Endothelial cell of umbilical vein (primary cell): ENCODE measurements at regions not wholly inside any gene's neighbourhood (a gene's known extent, or its start where the extent isn't known, plus 50 kb on each side); places are given as distances from the start of the nearest gene placed in this dataset.

Experiments used
- BruUV-seq: library from RNA; stranded (reverse); fragments of 400-500 nt; replicated peaks from 2 replicates; lab custom pipeline; 2021; lab: Mats Ljungman, UMichigan
- CTCF ChIA-PET: fragments of 300-600, 350-600 bp; sonication (Branson Sonifier 250); formaldehyde crosslinking; loops from one replicate; lab custom pipeline; 2021; ENCODE audit warnings: antibody characterized with exemption, inconsistent platforms; lab: Charles Lee
- POLR2A ChIA-PET: fragments of 300-600, 350-600 bp; sonication (Branson Sonifier 250); formaldehyde crosslinking; loops from one replicate; lab custom pipeline; 2021; ENCODE audit warnings: antibody characterized with exemption, inconsistent platforms; lab: Charles Lee
- DNase-seq: peaks from one replicate; pipeline ENCODE4 v3.0.0-alpha.2; 2011; ENCODE audit warnings: low read depth, low spot score
- FAIRE-seq: peaks from 2 replicates; lab custom pipeline; 2011; peaks lifted over from hg19 to GRCh38; lab: Jason Lieb, UNC
- H2AFZ ChIP-seq: 2 replicates; pipeline ENCODE4 v1.6.0; 2012; ENCODE audit warnings: low read depth, low read length, control low read depth, inconsistent platforms
- H3K27ac ChIP-seq: 2 replicates; pipeline ENCODE4 v1.5.1; 2011; ENCODE audit warnings: low read depth, mild to moderate bottlenecking, control low read depth, low read length, moderate library complexity; ENCODE audit not compliant: insufficient read depth
- H3K27me3 ChIP-seq, 2 experiments: 2 replicates each; pipeline versions ENCODE4 v1.6.0 to v1.6.1; 2011; ENCODE audit warnings: low read length in 2 of 2, mixed read lengths in 1 of 2; ENCODE audit not compliant: control insufficient read depth in 2 of 2, insufficient read depth in 2 of 2
- H3K36me3 ChIP-seq, 2 experiments: 2 replicates in 1 of 2; 3 replicates in 1 of 2; pipeline ENCODE4 v1.5.1; 2011; ENCODE audit warnings: low read length in 2 of 2, mild to moderate bottlenecking in 1 of 2, moderate library complexity in 1 of 2; ENCODE audit not compliant: control insufficient read depth in 2 of 2, insufficient read depth in 2 of 2; ENCODE audit errors: extremely low read depth in 1 of 2
- H3K4me1 ChIP-seq: 3 replicates; pipeline ENCODE4 v1.5.1; 2011; ENCODE audit warnings: mild to moderate bottlenecking, low read length; ENCODE audit not compliant: control insufficient read depth, insufficient read depth; ENCODE audit errors: extremely low read depth
- H3K4me2 ChIP-seq: 2 replicates; pipeline ENCODE4 v1.6.1; 2011; ENCODE audit warnings: low read length, control low read depth, mixed read lengths; ENCODE audit not compliant: insufficient read depth
- H3K4me3 ChIP-seq, 3 experiments: fragments of 200-600 bp in 1 of 3; sonication (generic), shearing (Covaris generic) in 1 of 3; replicated peaks in 1 of 3; 2 replicates each; pipeline ENCODE4 v1.5.1; 2011 to 2016; ENCODE audit warnings: control low read depth in 3 of 3, low read length in 3 of 3, mild to moderate bottlenecking in 2 of 3, inconsistent platforms in 1 of 3, low read depth in 1 of 3, moderate library complexity in 1 of 3; ENCODE audit not compliant: insufficient read depth in 1 of 3
- H3K79me2 ChIP-seq: 2 replicates; pipeline ENCODE4 v1.6.0; 2012; ENCODE audit warnings: low read length, inconsistent platforms; ENCODE audit not compliant: control insufficient read depth, insufficient read depth
- H3K9ac ChIP-seq: replicated peaks from 2 replicates; pipeline ENCODE3; 2011; ENCODE audit warnings: low read length, control low read depth; ENCODE audit not compliant: insufficient read depth; ENCODE audit errors: extremely low read depth
- H3K9me1 ChIP-seq: replicated peaks from 3 replicates; pipeline ENCODE4 v1.6.0; 2011; ENCODE audit warnings: mild to moderate bottlenecking, low read length; ENCODE audit not compliant: control insufficient read depth, insufficient read depth; ENCODE audit errors: extremely low read depth
- H3K9me3 ChIP-seq: replicated peaks from 2 replicates; pipeline ENCODE4 v1.5.1; 2012; ENCODE audit warnings: low read length, inconsistent platforms; ENCODE audit not compliant: control insufficient read depth, insufficient read depth
- H4K20me1 ChIP-seq: replicated peaks from 2 replicates; pipeline ENCODE3; 2011; ENCODE audit warnings: mild to moderate bottlenecking, low read length; ENCODE audit not compliant: control insufficient read depth, insufficient read depth; ENCODE audit errors: extremely low read depth
- EZH2 ChIP-seq: IDR thresholded peaks from 2 replicates; pipeline ENCODE4 v1.6.1; 2012; ENCODE audit warnings: borderline replicate concordance, low read depth, mild to moderate bottlenecking, moderate library complexity, low read length, inconsistent platforms; ENCODE audit not compliant: severe bottlenecking
- FOS ChIP-seq: IDR thresholded peaks from 2 replicates; pipeline ENCODE4 v1.6.1; 2011; ENCODE audit warnings: mild to moderate bottlenecking, low read length, moderate library complexity, borderline replicate concordance; ENCODE audit not compliant: insufficient read depth
- GATA2 ChIP-seq: IDR thresholded peaks from 2 replicates; pipeline ENCODE4 v1.7.0; 2011; ENCODE audit warnings: low read depth, mild to moderate bottlenecking, moderate library complexity, mixed read lengths, low read length; ENCODE audit not compliant: insufficient read length, insufficient read depth
- JUN ChIP-seq: IDR thresholded peaks from 2 replicates; pipeline ENCODE4 v1.6.1; 2011; ENCODE audit warnings: borderline replicate concordance, low read depth; ENCODE audit not compliant: insufficient read length, insufficient read depth
- MYC ChIP-seq: IDR thresholded peaks from one replicate; pipeline ENCODE4 v1.6.1; 2011; ENCODE audit warnings: mild to moderate bottlenecking, low read depth, low read length
- POLR2A ChIP-seq: IDR thresholded peaks from 2 replicates; pipeline ENCODE4 v1.6.1; 2012; ENCODE audit warnings: low read depth, mild to moderate bottlenecking, control low read depth, low read length
- POLR2AphosphoS5 ChIP-seq: IDR thresholded peaks from 2 replicates; pipeline ENCODE4 v1.6.1; 2012; ENCODE audit warnings: low read depth, mild to moderate bottlenecking, control low read depth, low read length, moderate library complexity; ENCODE audit not compliant: insufficient read depth
- dilution Hi-C: fragments of 300-500 bp; cut with MboI; formaldehyde crosslinking; loops from one replicate; pipeline ENCODE4 v1.15.0; 2019; ENCODE audit warnings: low sequenced_read_pairs; ENCODE audit not compliant: extremely low pct_ligation_motif_present
- intact Hi-C: fragments of 100-400 bp; cut with micrococcal nuclease; formaldehyde crosslinking; loops from one replicate; pipeline ENCODE4 v1.10.0; 2022
- TF ChIP-seq, protein P1 (sequence below): IDR thresholded peaks from 2 replicates; pipeline ENCODE4 v1.6.1; 2011; ENCODE audit not compliant: insufficient read depth, insufficient read length
- TF ChIP-seq, protein P2 (sequence below), 2 donors: IDR thresholded peaks; 1 replicate in 1 of 2; 2 replicates in 1 of 2; pipeline ENCODE4 v1.5.1; 2011; ENCODE audit warnings: low read length in 2 of 2, mild to moderate bottlenecking in 2 of 2, moderate library complexity in 2 of 2, control low read depth in 1 of 2, inconsistent platforms in 1 of 2, low read depth in 1 of 2; ENCODE audit not compliant: insufficient read depth in 1 of 2; ENCODE audit errors: extremely low read depth in 1 of 2

DNA sequence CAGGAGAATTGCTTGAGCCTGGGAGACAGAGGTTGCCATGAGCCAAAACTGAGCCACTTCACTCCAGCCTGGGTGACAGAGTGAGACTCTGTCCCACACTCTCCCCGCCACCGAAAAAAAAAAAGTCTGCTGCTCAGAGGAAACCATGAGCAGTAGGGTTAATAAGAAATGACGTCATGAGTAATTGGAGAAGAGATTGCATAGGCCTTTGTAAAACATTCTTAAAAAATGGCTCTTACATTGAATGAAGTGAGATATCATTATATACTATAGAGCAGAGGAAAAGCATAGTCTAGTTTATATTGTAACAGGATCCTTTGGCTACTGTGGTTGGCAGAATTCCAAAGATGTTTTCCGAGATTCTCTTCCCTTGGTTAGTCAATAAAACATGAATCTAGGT, 228.2 kb downstream of the PCDH20 start:
- H3K4me2 ChIP-seq: no peak overlapping the region
- no peaks in the 10 kb centered on the region for H3K36me3 ChIP-seq
- no TSS peak for BruUV-seq
- FAIRE-seq: no peak
- H3K27me3 ChIP-seq: no peaks in the 10 kb centered on the region
- H3K4me3 ChIP-seq: no peak overlapping the region
- H2AFZ ChIP-seq: no peak overlapping the region
- ChIA-PET POLR2A (no interaction called here), CTCF (no interaction called here)
- H3K9me1 ChIP-seq: no peaks in the 10 kb centered on the region
- no peaks in the 10 kb centered on the region for H3K4me1 ChIP-seq
- dilution Hi-C loops (no loop called here), intact Hi-C loops (no loop called here)
- H3K9me3 ChIP-seq: no peaks in the 10 kb centered on the region
- no peak for TF ChIP-seq POLR2A
- TF ChIP-seq, protein P1, sequence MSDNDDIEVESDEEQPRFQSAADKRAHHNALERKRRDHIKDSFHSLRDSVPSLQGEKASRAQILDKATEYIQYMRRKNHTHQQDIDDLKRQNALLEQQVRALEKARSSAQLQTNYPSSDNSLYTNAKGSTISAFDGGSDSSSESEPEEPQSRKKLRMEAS: no peak
- no peak for TF ChIP-seq POLR2AphosphoS5
- TF ChIP-seq JUN: no peak
- TF ChIP-seq EZH2: no peak
- TF ChIP-seq FOS: no peak
- no peak for TF ChIP-seq GATA2
- no peak for TF ChIP-seq MYC
- TF ChIP-seq, protein P2, sequence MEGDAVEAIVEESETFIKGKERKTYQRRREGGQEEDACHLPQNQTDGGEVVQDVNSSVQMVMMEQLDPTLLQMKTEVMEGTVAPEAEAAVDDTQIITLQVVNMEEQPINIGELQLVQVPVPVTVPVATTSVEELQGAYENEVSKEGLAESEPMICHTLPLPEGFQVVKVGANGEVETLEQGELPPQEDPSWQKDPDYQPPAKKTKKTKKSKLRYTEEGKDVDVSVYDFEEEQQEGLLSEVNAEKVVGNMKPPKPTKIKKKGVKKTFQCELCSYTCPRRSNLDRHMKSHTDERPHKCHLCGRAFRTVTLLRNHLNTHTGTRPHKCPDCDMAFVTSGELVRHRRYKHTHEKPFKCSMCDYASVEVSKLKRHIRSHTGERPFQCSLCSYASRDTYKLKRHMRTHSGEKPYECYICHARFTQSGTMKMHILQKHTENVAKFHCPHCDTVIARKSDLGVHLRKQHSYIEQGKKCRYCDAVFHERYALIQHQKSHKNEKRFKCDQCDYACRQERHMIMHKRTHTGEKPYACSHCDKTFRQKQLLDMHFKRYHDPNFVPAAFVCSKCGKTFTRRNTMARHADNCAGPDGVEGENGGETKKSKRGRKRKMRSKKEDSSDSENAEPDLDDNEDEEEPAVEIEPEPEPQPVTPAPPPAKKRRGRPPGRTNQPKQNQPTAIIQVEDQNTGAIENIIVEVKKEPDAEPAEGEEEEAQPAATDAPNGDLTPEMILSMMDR (IDR thresholded peaks at IDR 0.05; ENCODE audit: extremely low read depth in 1 of 2, insufficient read depth in 1 of 2, low read depth in 1 of 2, low read length in 2 of 2): no peak
- H3K9ac ChIP-seq: no peak overlapping the region
- no peak overlapping the region for H3K27ac ChIP-seq
- H3K79me2 ChIP-seq: no peaks in the 10 kb centered on the region
- no peaks in the 10 kb centered on the region for H4K20me1 ChIP-seq
- DNase-seq: no peak
